Fibroblast of pulmonary artery (primary cell): ENCODE measurements at regions not wholly inside any gene's neighbourhood (a gene's known extent, or its start where the extent isn't known, plus 50 kb on each side); places are given as distances from the start of the nearest gene placed in this dataset.

ENCODE experiments used
- DNase-seq: peaks from one replicate; pipeline ENCODE4 v3.0.0-alpha.2; 2010; ENCODE audit warnings: low read depth
- H3K4me3 ChIP-seq: replicated peaks from 2 replicates; pipeline ENCODE4 v1.5.1; 2011; ENCODE audit warnings: low read depth, mild to moderate bottlenecking, control low read depth, low read length, moderate library complexity
- TF ChIP-seq, protein P1 (sequence below): IDR thresholded peaks from 2 replicates; pipeline ENCODE4 v1.5.1; 2011; ENCODE audit warnings: mild to moderate bottlenecking, control low read depth, low read length, inconsistent platforms; ENCODE audit errors: missing control alignments

DNA sequence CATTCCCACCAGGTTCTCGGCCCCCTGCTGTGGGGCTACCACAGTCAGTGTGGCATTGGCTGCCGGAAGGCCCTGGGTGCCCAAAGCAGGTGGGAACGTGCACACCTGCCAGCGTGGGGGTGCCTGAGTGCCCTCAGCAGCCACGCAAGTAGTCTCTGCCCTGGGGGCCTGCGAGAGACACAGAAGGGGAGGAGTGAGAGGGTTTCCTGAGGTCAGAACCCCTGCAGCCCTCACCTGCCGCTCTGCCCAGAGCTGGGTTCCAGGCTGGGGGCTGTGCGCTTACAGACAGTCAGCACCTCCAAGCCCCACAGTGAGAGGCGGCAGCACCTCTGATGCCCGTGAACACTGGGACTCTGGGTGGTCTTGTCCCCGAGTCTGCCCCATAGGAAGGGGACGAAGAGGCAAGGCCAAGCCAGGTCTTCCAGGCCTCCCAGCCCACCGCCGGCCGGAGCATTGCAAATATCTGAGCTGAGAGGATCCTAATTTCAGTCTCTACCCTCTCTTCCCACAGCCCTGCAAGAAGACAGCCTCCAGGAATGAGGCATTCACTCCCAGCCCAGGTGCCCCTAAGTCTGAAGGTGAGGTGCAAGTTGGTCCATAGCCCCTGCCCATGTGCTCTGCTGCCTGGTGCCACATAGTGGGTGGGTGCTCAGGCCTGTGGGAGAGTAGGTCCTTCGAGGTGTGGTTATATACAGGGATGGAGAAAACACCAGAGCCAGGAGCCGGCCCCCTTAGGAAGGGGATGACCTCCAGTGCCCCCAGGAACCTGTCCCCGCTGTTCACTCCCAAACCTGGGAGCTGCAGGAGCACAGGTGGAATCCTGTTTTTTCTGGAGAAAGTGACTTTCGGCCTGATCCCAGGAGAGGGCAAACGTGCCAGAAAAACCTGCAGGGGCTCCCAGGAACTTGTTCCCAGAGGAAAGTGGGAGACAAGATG is 291.1 kb upstream of the RTL1 start:
- DNase-seq = no peak
- no peak overlapping the region for H3K4me3 ChIP-seq
- TF ChIP-seq, protein P1, sequence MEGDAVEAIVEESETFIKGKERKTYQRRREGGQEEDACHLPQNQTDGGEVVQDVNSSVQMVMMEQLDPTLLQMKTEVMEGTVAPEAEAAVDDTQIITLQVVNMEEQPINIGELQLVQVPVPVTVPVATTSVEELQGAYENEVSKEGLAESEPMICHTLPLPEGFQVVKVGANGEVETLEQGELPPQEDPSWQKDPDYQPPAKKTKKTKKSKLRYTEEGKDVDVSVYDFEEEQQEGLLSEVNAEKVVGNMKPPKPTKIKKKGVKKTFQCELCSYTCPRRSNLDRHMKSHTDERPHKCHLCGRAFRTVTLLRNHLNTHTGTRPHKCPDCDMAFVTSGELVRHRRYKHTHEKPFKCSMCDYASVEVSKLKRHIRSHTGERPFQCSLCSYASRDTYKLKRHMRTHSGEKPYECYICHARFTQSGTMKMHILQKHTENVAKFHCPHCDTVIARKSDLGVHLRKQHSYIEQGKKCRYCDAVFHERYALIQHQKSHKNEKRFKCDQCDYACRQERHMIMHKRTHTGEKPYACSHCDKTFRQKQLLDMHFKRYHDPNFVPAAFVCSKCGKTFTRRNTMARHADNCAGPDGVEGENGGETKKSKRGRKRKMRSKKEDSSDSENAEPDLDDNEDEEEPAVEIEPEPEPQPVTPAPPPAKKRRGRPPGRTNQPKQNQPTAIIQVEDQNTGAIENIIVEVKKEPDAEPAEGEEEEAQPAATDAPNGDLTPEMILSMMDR = no peak

DNA sequence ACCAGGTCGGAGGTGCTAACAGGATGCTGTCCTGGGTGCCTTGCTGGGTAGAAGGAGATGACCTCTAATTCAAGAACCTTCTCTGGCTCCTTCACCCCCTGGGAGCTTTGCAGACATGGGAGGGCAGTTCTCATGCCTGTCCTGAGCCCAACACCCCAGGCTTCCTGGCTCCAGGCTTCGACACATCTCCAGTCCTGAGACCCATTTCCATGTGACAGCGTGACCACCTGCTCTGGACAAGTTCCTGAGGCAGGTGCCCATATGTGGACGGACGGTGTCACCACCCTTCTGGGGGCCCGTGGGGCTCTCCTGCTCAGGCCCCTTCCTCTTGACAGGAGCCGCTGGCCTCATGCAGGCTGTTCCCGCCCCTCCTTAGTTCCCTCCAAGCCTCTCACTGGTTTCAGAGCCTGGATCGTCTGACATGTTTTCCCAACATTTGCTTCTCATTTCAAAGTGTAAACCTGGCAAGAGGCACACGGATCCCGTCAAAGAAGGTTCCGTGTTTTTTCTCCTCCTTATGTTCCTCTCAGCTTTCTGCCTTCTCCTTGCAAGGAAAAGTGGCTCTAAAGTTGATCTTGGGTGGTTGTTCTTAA is 291.9 kb upstream of the RTL1 start:
- no peak for DNase-seq
- no peak overlapping the region for H3K4me3 ChIP-seq
- TF ChIP-seq, protein P1 = no peak

DNA sequence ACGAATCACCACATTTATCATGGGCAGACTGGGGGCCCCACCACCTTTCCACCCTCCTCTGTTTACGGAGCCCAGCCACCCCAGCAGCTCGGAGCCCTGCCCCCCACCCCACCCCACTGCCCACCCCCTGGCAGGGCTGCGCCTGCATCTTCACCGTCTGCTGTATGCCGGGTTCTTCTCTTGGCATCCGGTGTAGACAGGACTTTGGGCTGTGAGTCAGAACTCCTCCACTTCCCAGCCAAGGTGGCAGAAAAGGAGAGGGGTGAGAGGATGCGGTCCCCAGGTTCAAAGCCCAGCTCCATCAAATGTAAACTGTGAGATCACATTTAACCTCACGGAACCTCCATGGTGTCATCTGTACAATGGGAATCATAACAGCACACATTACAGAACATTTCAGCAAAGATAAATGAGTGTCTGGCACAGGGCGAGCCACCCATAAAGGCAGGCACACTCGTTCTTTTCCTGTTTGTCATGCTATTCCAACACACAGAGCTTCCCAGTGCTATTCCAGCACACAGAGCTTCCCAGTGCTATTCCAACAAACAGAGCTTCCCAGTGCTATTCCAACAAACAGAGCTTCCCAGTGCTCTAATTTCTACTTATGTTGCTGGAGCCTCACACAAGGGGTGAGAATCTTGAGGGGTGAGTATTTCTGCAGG is 292.7 kb upstream of the RTL1 start:
- TF ChIP-seq, protein P1 = no peak
- H3K4me3 ChIP-seq = no peak overlapping the region
- DNase-seq = no peak

DNA sequence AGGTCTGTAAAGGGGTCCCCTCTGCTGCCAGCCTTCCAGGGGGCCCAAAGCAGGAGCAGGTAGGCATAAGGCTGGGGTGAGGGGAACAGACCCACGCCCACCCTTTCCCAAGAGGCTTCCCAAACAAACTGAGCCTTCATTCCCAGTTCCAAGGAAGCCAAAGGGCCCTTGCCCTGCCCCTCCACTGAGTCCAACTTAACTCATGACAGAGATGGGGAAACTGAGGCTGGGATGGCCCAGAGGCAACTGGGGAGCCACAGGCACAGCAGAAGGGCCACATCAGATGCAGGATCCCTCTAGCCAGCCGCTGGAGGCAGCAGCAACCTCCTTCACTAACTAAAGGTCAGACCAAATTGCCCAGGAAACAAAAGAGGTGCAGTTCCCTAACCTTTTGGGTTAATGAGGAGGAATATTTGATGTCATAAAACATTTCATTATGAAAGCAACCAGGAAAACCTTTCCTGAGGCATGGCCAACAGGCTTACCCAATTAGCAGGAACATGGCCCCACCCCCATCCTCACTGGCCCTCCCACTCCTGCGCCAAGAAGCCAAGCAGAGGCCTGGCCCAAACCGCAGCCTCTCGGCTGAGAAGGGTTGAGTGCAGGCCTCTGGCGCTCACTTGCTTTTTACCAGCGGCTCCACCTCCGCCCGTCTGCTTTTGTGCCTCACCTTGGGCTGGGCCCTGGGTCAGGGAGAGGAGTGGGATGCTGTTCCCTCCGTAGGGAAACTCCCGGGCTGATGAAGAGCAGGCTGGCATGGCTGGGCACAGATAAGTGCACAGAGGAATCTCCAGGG is 293.5 kb upstream of the RTL1 start:
- DNase-seq = no peak
- no peak overlapping the region for H3K4me3 ChIP-seq
- TF ChIP-seq, protein P1 = no peak

DNA sequence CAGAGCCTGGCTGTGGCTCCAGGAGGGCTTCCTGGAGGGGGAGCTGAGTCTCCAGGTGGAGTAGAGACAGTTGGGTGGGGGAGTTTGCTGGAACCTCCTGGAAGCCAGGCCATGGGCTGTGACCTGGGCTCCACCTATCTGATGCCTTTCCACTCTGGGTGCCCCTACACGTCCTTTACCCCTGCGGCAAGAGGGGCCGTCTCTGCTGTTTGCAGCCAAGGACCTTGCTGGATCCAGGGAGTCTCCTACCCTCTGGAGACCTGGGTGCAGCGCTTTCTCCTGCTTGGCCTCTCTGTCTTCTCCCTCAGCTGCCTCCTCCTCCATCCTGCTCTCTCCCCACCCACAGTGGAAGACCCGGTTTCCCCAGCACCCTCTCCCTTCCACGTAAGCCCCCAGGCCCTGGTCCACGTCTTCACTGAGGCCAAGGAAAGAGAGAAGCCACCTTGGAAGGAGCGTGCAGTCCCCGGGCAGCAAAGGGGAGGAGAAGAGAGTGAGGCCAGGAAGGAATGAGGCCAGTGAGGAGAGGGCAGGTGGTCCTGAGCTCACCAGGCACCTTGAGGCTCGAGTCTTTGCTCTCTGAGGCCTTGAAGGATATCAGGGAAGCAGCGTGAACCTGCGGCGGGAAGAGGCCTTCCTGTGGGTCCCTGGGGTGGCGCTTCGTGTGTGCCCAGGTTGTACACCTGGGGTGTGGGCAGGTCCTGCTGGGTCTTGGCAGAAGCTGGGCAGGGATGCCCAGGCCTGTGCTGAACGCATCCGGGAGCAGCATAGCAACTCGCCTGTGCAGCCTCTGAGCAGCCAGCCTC is 294.3 kb upstream of the RTL1 start:
- TF ChIP-seq, protein P1 = no peak
- no peak for DNase-seq

More for the DNA sequence above, 294.3 kb upstream of the RTL1 start:
- no peak overlapping the region for H3K4me3 ChIP-seq
